Peyer's patch (tissue), 4 donors: ENCODE measurements at regions not wholly inside any gene's neighbourhood (a gene's known extent, or its start where the extent isn't known, plus 50 kb on each side); places are given as distances from the start of the nearest gene placed in this dataset.
"Not testable (repeated sequence)": the region's sequence is repeated elsewhere in the genome, so short reads cannot be mapped to it uniquely, and the experiment has no call there.

Experiments used
- CTCF ChIP-seq, 6 experiments: fragments of 450-650 bp in 4 of 6; fragments of 200-600 bp in 2 of 6; sonication (generic) in 1 of 6; IDR thresholded peaks; one replicate each; pipeline ENCODE4 v1.5.1; 2017 to 2019; ENCODE audit warnings: antibody characterized with exemption in 6 of 6, mild to moderate bottlenecking in 3 of 6, moderate library complexity in 1 of 6
- POLR2A ChIP-seq, 2 donors: fragments of 450-650 bp; IDR thresholded peaks; one replicate each; pipeline ENCODE4 v1.5.1; 2017; ENCODE audit warnings: antibody characterized with exemption in 2 of 2, mild to moderate bottlenecking in 2 of 2, moderate library complexity in 2 of 2

DNA sequence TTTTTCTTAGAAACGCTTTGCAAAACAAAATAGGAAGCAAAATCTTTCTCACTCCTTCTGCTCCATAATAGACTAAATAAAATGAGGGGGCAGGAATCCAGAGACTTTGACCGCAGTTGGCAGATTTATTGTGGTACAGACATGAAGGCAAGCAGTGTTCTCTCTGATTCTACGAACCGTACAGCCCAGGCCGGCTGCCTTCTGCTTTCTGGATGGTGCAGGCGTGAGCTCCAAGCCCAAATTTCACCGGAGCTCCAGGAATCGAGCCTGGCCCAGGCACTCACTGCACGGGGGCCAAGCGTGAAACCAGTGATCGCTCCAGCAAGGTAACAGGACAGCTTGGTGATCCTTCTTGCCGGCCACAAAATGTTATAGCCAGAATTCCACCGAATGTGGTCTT, 202.9 kb downstream of the GOLGA6L6 start:
- TF ChIP-seq CTCF, POLR2A (IDR thresholded peaks at IDR 0.05): not testable (repeated sequence)
